Activated naive CD8-positive, alpha-beta T cell treated with anti-CD3 and anti-CD28 coated beads, Interleukin-2, amount 10 ng/mL, durations not matched to agents 7 days and 5 days (primary cell): ENCODE measurements at regions not wholly inside any gene's neighbourhood (a gene's known extent, or its start where the extent isn't known, plus 50 kb on each side); places are given as distances from the start of the nearest gene placed in this dataset.

Source experiments
- ATAC-seq: fragments of 150-1000 bp; cut with Tn5 transposase; one replicate; pipeline ENCODE4 v1.10.0; 2021; ENCODE audit warnings: low read depth, moderate library complexity
- POLR2A ChIA-PET: fragments of 350-600 bp; sonication (Branson Sonifier 250); formaldehyde crosslinking; loops from one replicate; lab custom pipeline; 2021; ENCODE audit warnings: antibody characterized with exemption; lab: Charles Lee
- DNase-seq: peaks from one replicate; pipeline ENCODE4 v3.0.0; 2021
- H3K27ac Mint-ChIP-seq: one replicate; pipeline ENCODE4 v1.8.0; 2022; ENCODE audit warnings: mild to moderate bottlenecking, mixed read lengths
- H3K27me3 Mint-ChIP-seq: one replicate; pipeline ENCODE4 v1.8.0; 2022; ENCODE audit warnings: mild to moderate bottlenecking, moderate library complexity, mixed read lengths
- H3K36me3 Mint-ChIP-seq: one replicate; pipeline ENCODE4 v1.8.0; 2021; ENCODE audit warnings: mild to moderate bottlenecking, mixed read lengths
- H3K4me1 Mint-ChIP-seq: one replicate; pipeline ENCODE4 v1.8.0; 2021; ENCODE audit warnings: mixed read lengths
- H3K4me3 Mint-ChIP-seq: one replicate; pipeline ENCODE4 v1.8.0; 2022; ENCODE audit warnings: mild to moderate bottlenecking, moderate library complexity, mixed read lengths
- H3K9me3 Mint-ChIP-seq: one replicate; pipeline ENCODE4 v1.8.0; 2021; ENCODE audit warnings: mixed read lengths

DNA sequence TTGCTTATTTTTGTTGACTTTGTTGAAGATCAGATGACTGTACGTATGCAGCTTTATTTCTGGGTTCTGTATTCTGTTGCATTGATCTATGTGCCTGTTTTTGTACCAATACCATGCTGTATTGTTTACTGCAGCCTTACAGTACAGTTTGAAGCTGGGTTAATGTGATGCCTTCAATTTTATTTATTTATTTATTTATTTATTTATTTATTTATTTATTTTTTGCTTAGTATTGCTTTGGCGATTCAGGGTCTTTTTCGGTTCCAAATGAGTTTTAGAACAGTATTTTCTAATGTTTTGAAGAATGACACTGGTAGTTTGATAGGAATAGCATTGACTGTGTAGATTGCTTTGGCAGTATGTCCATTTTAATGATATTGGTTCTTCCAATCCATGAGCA, 210.3 kb downstream of the EPM2A start:
- H3K4me3 Mint-ChIP-seq = no peak overlapping the region
- no peak for DNase-seq
- H3K27ac Mint-ChIP-seq = no peak overlapping the region
- ATAC-seq = no peak
- H3K9me3 Mint-ChIP-seq = no peaks in the 10 kb centered on the region
- no peaks in the 10 kb centered on the region for H3K4me1 Mint-ChIP-seq
- H3K27me3 Mint-ChIP-seq = no peaks in the 10 kb centered on the region
- H3K36me3 Mint-ChIP-seq = no peaks in the 10 kb centered on the region
- POLR2A ChIA-PET = no interaction called here

DNA sequence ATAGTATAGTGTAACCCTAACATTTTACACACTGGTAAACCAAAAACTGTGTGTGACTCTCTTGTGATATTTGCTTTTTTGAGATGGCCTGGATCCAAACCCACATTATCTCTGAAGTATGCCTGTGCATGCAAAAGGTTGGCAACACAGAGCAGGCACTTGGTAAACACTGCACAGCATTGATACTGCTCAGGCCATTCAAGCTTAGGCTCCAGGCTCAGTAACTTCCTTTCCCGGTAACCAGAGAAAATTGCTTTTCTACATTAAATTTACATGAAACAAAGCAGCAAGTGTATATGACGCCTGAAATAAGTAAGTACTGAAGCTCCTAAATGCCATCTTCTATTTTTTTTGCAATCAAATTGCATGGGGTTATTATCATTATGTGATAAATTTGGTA, 205.7 kb downstream of the EPM2A start:
- Mint-ChIP-seq H3K4me1 (no peaks in the 10 kb centered on the region), H3K9me3 (no peaks in the 10 kb centered on the region), H3K36me3 (no peaks in the 10 kb centered on the region), H3K4me3 (no peak overlapping the region), H3K27ac (no peak overlapping the region), H3K27me3 (no peaks in the 10 kb centered on the region)
- DNase-seq (no peak), ATAC-seq (no peak)
- POLR2A ChIA-PET = no interaction called here

DNA sequence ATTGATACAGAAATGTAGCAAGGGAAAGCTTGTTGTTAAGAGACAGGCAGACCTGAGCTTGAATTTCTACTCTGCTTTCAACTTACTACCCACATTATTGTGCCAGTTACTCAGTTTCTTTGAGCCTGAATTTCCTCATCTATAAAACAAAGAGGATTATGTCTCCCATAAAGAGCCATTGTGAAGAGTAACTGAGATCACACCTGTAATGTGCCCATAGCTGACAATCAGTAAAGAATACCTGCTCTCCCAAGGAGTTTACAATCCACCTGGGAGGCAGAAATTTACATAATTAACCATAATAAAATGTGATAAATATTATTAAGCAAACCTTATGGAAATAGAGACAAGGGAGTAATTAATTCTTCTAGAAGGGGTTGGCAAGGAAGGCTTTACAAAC, 204.9 kb downstream of the EPM2A start:
- no peak for DNase-seq
- Mint-ChIP-seq H3K4me3 (no peak overlapping the region), H3K9me3 (no peaks in the 10 kb centered on the region), H3K36me3 (no peaks in the 10 kb centered on the region), H3K27ac (no peak overlapping the region), H3K4me1 (no peaks in the 10 kb centered on the region), H3K27me3 (no peaks in the 10 kb centered on the region)
- POLR2A ChIA-PET = no interaction called here
- no peak for ATAC-seq

DNA sequence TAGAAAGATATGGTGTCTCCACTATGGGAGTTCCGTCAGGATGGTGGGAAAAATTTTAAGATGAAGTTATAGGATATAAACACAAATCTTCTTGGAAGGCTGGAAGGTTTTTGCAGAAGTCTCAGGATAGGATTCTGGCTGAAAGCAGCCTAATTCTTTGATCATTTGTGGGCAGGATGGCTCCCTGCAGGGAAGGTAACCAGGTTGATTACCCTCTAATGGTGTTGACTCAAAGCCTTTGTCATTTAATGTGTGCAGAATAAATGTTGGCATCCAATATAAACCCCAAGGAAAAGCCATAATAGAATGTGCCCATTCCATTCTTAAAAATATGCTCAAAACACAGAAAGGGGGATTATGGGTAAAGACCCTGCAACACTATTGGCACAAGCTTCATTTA, 204.3 kb downstream of the EPM2A start:
- H3K27me3 Mint-ChIP-seq = no peaks in the 10 kb centered on the region
- DNase-seq = no peak
- no peaks in the 10 kb centered on the region for H3K36me3 Mint-ChIP-seq
- no peak for ATAC-seq
- no peaks in the 10 kb centered on the region for H3K4me1 Mint-ChIP-seq
- POLR2A ChIA-PET = no interaction called here
- H3K27ac Mint-ChIP-seq = no peak overlapping the region
- no peaks in the 10 kb centered on the region for H3K9me3 Mint-ChIP-seq
- no peak overlapping the region for H3K4me3 Mint-ChIP-seq

DNA sequence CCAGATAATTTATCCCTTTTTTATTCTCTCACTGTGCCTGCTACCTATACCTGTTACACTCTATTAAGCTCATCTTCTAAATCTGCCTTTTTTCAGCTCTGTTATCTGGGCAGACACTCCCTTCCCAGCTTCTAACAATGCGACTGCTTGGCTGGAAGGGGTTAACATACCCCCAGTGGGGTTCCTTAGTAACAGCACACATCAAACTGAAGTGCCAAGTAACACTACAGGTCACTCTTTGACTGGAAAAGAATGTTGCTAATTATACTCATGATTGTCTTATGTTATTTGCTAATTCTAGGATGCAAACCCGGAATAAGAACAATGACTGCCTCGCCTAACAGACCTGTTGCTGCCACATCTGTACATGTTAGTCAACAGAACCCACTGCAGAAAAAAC, 203.5 kb downstream of the EPM2A start:
- POLR2A ChIA-PET = no interaction called here
- no peaks in the 10 kb centered on the region for H3K27me3 Mint-ChIP-seq

DNA sequence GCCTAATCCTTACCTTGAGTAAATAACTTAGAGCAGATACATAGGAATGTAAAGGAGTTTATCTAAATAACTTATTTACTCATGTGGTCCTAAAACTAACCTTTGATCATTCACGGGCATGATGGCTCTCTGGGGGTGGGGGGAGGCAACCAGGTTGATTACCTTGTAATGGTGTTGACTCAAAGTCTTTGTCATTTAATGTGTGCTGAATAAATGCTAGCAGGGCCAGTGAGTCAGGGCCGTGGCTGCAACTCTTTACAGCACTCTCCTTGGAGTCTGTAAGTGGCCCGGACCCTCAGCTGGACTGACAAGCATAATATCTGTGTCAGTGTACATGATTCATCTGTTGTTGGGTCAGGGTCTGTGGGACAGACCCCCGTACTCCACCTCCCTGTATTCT, 203.0 kb downstream of the EPM2A start:
- DNase-seq = no peak
- Mint-ChIP-seq H3K36me3 (no peaks in the 10 kb centered on the region), H3K27ac (no peak overlapping the region), H3K27me3 (no peaks in the 10 kb centered on the region), H3K9me3 (no peaks in the 10 kb centered on the region), H3K4me3 (no peak overlapping the region), H3K4me1 (no peaks in the 10 kb centered on the region)
- ATAC-seq = no peak
- POLR2A ChIA-PET = no interaction called here

More for the DNA sequence above, 203.5 kb downstream of the EPM2A start:
- ATAC-seq (no peak), DNase-seq (no peak)
- H3K27ac Mint-ChIP-seq = no peak overlapping the region
- no peak overlapping the region for H3K4me3 Mint-ChIP-seq
- H3K4me1 Mint-ChIP-seq = no peaks in the 10 kb centered on the region
- no peaks in the 10 kb centered on the region for H3K9me3 Mint-ChIP-seq
- H3K36me3 Mint-ChIP-seq = no peaks in the 10 kb centered on the region

DNA sequence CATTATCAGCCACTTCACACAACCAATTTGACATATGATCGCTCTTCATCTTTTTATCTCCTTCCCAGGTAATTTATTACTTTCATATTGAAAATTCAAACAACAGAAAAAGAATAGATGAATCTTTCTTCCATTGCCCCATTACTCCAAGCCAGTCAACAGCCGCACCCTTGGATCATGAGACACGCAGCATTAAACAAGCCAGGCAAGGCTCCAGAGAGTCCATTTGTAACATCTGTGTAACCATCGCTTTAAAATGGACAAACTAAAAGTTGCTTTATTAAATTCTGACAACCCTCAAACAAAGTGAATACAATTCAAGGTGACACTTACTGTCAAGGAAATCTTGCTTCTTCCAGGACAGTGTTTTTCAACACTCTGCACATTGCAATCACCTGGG, 200.3 kb downstream of the EPM2A start:
- Mint-ChIP-seq H3K9me3 (no peaks in the 10 kb centered on the region), H3K27ac (no peak overlapping the region), H3K4me3 (no peak overlapping the region), H3K27me3 (no peaks in the 10 kb centered on the region), H3K36me3 (no peaks in the 10 kb centered on the region), H3K4me1 (no peaks in the 10 kb centered on the region)
- no peak for ATAC-seq
- DNase-seq = no peak
- POLR2A ChIA-PET = no interaction called here

DNA sequence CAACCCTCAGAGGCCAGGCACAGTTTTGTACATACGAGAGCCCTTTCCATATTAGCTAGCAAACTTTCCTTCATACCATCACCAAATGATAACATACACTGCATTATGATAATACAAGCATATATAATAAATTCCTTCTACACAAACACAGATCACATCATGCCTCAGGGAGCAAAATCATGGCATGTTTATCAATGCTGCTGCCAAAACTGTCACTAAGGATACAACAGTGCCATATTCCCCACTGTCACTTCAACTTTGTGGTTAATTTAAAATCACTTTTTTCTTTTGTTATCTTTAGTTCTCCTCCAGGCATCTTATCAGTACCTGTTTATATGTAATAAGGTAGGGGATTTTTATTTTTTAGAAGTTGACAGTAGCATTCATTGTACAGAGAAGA, 196.3 kb downstream of the EPM2A start:
- DNase-seq = no peak
- Mint-ChIP-seq H3K9me3 (no peaks in the 10 kb centered on the region), H3K36me3 (no peaks in the 10 kb centered on the region), H3K27ac (no peak overlapping the region), H3K27me3 (no peaks in the 10 kb centered on the region), H3K4me1 (no peaks in the 10 kb centered on the region), H3K4me3 (no peak overlapping the region)
- no peak for ATAC-seq
- POLR2A ChIA-PET = no interaction called here

DNA sequence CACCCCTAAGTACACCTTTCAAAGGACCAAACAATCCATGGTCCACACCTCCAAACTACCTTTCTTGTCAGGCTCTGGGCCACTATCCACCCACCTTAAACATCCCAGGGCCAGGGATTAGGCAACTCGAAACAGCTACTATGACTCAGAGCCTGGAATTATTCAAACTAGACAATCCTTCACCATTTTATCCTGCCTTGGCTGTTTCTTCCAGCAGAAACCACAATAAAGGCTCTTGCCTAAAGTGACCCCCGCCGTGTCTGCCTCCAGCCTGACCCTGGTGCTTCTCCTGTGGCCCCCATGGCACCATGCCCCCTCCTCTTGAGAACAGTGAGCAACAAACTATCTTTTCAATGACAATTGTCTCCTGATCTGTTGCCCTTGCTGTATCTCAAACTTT, 195.5 kb downstream of the EPM2A start:
- Mint-ChIP-seq H3K4me3 (no peak overlapping the region), H3K27me3 (no peaks in the 10 kb centered on the region), H3K27ac (no peak overlapping the region), H3K9me3 (no peaks in the 10 kb centered on the region), H3K36me3 (no peaks in the 10 kb centered on the region), H3K4me1 (no peaks in the 10 kb centered on the region)
- POLR2A ChIA-PET = no interaction called here
- ATAC-seq (no peak), DNase-seq (no peak)

DNA sequence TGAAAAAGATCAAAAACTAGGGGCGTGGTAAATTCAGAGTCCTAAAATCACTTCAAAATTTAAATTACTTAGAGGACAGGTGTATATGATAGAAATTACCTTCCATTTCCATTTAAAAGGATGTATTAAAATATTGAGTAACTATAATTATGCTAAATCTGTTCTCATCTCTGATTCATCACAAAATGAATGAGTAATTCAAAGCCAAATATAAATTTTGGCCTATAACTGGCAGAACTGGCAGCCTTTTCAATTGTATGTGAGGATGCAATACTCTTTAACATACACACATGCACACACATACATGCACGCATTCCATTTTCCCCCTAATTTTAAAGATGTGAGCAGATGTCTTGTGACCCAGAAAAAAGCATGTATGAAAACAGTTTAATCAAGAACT, 194.6 kb downstream of the EPM2A start:
- no peak for DNase-seq
- Mint-ChIP-seq H3K36me3 (no peaks in the 10 kb centered on the region), H3K27me3 (no peaks in the 10 kb centered on the region), H3K4me1 (no peaks in the 10 kb centered on the region), H3K4me3 (no peak overlapping the region), H3K9me3 (no peaks in the 10 kb centered on the region), H3K27ac (no peak overlapping the region)
- no peak for ATAC-seq
- POLR2A ChIA-PET = no interaction called here

DNA sequence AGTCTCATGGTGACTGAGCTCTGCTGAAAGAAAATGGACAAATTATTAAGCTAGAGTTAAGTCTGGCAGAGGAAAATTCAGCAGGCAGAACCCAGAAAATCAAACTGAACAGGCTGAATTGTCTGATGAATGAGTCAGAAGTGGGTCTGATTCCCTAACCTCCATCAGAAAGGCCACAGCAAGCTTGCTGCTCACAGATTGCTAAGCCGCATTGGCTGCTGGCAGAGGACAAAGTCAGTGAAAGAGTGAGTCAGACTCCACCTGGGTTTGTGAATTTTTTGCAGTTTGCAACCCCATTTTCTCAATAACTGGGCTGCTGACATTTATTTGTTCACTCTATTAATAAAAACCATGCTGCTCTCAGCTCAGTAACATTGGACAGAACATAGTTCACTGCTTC, 191.3 kb downstream of the EPM2A start:
- Mint-ChIP-seq H3K4me1 (no peaks in the 10 kb centered on the region), H3K27me3 (no peaks in the 10 kb centered on the region), H3K36me3 (no peaks in the 10 kb centered on the region), H3K27ac (no peak overlapping the region), H3K9me3 (no peaks in the 10 kb centered on the region), H3K4me3 (no peak overlapping the region)
- ATAC-seq (no peak), DNase-seq (no peak)
- POLR2A ChIA-PET = no interaction called here

DNA sequence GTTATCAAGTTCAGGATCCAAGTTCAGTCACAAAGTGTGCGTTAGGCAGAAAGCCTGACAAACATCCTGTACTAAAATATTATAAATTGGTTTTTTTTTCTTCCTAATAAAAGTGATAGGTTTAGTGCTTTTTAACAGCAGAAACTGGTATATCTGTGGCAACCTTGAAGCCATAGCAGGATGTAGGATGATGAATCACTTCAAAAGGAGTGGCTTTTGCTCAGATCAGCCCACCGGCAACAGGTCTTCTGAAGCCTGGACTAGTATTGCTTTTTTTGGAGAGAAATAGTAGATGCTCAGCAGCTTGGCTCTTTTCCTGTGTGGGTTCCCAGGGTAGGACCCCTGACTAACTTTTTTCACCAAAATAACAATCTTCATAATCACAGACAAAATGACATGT, 190.8 kb downstream of the EPM2A start:
- DNase-seq = no peak
- Mint-ChIP-seq H3K9me3 (no peaks in the 10 kb centered on the region), H3K4me1 (no peaks in the 10 kb centered on the region), H3K27me3 (no peaks in the 10 kb centered on the region), H3K4me3 (no peak overlapping the region), H3K27ac (no peak overlapping the region), H3K36me3 (no peaks in the 10 kb centered on the region)
- POLR2A ChIA-PET = no interaction called here
- ATAC-seq = no peak

DNA sequence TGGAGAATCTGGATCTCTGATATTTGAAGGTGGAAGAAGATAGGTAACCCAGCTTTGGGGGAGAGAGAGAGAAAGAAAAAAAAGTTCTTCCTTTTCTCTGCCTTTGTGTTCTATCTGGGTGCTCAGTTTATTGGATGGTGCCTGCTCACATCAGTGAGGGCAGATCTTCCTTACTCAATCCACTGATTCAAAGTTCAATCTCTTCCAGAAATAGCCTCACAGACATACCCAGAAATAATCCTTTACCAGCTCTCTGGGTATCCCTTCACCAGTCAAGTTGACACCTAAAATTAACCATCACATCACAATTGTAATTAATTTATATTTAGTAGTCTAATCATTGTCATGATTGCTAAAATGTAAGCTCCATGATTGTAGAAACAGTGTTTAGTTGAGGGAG, 189.1 kb downstream of the EPM2A start:
- Mint-ChIP-seq H3K4me3 (no peak overlapping the region), H3K27ac (no peak overlapping the region), H3K9me3 (no peaks in the 10 kb centered on the region), H3K27me3 (no peaks in the 10 kb centered on the region), H3K36me3 (no peaks in the 10 kb centered on the region), H3K4me1 (no peaks in the 10 kb centered on the region)
- ATAC-seq (no peak), DNase-seq (no peak)
- POLR2A ChIA-PET = no interaction called here

DNA sequence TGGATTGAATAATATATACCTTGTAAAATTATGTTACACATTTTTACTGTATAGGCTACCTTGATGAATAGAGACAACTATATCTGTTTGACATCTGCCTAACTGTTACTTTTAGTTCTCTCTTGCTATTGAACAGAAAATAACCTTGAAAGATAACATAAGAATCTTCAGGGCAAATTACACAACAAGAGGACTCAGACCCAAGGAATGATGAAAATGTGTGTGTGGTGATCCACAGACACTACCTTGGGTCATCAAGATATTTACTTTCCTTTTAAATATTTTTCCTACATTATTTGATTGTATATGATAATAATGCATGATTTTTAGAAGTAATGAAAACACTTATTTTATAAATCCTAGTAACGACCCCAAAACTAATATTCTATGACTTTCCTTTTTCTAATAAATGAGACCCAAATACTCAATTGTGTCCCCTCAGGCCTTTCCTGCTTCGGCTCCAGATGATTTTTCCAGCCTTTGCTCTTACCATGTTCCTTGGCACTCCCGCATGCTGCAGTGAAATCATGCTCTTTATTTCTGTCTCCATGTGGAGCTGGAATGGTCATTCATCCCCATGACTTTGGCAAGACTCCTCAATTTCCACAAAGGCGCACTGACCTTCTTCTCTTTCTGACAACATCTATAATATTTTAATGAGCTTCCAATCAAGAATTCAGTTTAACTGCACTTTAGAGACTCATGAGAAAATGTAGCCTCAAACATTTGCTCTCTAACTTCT, 187.6 kb downstream of the EPM2A start:
- no peak for ATAC-seq
- Mint-ChIP-seq H3K4me3 (no peak overlapping the region), H3K4me1 (no peaks in the 10 kb centered on the region), H3K27ac (no peak overlapping the region), H3K9me3 (no peaks in the 10 kb centered on the region), H3K36me3 (no peaks in the 10 kb centered on the region), H3K27me3 (no peaks in the 10 kb centered on the region)
- POLR2A ChIA-PET = no interaction called here
- DNase-seq = no peak
